ENCODE measurements at regions not wholly inside any gene's neighbourhood (a gene's known extent, or its start where the extent isn't known, plus 50 kb on each side); places are given as distances from the start of the nearest gene placed in this dataset.
"Not testable (repeated sequence)": the region's sequence is repeated elsewhere in the genome, so short reads cannot be mapped to it uniquely, and the experiment has no call there.

DNA sequence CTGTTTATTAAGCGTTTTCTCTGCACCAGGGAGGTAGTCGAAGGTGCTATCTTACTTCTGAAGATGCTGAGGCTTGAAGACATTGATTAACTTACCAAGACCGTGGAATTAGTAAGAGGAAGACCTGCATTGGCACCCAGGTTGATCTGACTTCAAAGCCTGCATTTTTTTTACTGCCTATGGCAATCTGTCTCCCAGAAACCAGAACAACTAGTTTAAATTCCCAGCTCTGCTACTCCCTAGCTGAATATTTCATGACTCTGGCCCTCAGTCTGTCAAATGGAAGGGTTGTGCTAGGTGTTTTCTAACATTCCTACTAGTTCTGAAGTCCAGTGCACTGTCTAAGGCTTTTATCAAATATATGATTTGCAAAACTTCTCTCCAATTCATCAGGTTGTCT lies 52.0 kb upstream of the GRAMD1B start:
- no peak for DNase-seq

DNA sequence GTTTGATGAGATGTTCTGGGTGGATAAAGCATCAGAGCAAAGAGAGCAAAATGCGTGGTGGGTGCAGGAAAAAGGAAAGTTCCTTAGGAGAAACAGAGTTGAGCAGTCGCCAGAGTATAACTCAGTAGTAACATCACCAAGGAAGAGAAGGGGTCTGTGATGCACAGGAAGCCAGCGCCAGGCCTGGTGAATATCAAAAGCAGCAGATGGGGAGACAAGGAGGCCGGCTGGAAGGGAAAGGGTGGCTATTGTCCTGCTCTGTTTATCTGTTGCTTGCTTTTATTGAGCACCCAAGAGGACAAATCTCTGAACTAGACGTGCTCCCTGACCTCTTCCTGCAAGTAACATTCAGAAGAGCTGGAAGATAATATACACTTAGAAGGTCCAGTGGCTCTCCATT lies 52.7 kb upstream of the GRAMD1B start:
- no peak for DNase-seq

DNA sequence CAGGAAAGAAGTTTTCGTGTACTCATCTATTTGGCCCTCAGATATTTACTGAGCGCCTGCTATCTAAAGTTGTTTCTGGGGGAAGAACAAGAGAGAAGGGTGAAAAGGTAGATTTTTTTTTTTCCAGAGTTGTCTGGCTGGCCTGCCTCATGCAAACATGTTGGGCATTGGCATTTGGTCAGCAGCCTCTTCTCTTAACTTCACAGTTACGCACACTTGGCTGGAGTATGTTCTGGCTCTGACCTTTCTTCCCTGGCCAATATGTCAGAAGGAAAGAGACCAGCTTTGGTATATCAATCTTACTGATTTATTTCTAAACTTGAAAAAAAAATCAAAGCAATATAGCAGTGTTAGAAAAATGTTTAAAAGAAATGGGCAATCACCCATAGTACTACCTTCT lies 54.2 kb upstream of the GRAMD1B start:
- DNase-seq = no peak

DNA sequence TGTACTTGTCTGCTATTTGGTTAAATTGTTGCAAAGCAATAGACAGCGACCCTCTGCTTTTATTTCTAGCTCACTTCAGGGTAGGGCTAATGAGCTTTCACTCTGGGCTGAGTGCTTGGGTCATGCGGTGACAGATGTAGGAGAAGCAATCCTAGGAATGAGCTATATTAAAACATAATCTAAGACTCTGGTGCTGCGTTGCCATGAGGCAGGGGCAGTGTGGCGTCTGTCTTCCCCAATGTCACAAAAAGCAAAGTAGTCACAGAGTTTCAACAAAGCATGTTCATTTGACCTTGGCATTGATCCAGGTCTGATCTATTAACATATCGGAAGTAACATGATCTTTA lies 55.5 kb upstream of the GRAMD1B start:
- DNase-seq = no peak

GRCh38 chr11:123373754-123374621 lies 56.1 kb upstream of the GRAMD1B start:
- DNase-seq = no peak

DNA sequence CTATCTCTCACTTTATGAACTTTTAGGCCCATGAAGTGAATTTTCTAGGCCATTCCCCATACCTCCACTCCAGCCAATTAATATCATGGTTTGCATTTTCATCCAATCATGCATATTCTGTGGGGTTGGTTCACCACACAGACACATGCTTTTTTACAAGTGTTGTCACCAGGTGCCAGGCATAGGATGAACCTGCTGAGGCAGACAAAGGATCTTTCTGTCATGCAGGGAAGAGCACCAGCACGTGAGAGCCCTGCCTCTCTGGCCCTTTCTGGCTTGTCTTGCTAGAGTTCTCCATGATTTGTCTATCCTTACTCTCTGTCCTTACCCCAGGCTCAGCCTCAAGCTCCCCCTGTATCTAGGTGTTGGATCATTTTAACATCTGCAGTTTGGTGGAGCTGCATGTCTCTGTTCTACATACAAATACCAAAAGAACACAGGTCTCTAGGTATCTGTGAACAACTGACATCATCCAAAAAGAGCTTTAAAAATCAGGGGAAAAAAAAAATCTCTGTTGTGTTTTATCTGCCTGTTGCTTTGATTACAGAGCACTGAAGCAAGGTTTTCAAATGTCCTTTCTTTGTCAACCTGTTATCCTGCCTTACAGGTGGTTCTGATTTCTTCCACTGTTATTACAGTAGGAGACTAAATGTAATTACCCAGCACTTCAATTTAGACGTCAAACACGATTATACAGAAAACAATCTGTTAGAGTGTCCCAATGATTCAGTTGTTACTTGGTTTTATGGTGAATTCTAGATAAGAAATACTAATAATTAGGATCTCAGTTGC lies 58.4 kb upstream of the GRAMD1B start:
- no peak for DNase-seq

DNA sequence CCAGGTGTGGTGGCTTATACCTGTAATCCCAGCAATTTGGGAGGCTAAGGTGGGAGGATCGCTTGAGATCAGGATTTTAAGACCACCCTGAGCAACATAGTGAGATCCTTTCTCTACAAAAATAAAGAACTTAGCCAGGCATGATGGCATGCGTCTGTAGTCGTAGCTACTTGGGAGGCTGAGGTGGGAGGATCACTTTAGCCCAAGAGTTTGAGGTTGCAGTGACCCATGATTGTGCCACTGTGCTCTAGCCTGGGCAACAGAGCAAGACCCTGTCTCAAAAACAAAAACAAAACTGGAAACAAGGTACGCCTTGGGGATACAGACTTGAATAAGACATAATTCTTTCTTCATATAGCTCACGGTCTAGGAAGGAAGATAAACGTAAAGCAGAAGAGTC lies 63.1 kb upstream of the GRAMD1B start:
- no peak for DNase-seq

GRCh38 chr11:123365955-123366354 lies 64.1 kb upstream of the GRAMD1B start:
- no peak for DNase-seq

GRCh38 chr11:123364080-123364479 lies 66.0 kb upstream of the GRAMD1B start:
- DNase-seq = no peak

- DNase-seq = peak; percentile 19
Observed at GRCh38 chr11:123363556-123363955, 66.5 kb upstream of the GRAMD1B start.

DNA sequence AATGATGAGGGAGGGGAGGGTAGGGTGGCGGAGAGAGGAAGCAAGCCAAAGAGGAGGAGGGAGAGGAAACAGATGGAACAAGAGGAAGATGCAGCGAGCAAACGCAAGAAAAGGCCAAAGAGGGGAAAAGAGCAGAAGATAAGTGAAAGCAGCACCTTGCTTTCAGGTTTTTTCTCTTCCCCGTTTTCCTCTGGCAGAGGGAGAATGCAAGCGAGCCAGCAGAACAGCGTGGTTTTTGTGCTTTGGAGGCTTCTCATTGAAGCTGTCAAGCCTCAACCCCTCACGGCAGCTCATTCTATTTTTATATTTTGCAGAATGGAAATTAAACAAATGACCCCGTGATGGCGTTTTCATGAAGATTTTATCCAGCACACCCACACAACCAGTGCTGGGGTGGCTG lies 67.1 kb upstream of the GRAMD1B start:
- no peak for DNase-seq

GRCh38 chr11:123362186-123362585 lies 67.9 kb upstream of the GRAMD1B start:
- no peak for DNase-seq

GRCh38 chr11:123361110-123361509 lies 69.0 kb upstream of the GRAMD1B start:
- DNase-seq = no peak

DNA sequence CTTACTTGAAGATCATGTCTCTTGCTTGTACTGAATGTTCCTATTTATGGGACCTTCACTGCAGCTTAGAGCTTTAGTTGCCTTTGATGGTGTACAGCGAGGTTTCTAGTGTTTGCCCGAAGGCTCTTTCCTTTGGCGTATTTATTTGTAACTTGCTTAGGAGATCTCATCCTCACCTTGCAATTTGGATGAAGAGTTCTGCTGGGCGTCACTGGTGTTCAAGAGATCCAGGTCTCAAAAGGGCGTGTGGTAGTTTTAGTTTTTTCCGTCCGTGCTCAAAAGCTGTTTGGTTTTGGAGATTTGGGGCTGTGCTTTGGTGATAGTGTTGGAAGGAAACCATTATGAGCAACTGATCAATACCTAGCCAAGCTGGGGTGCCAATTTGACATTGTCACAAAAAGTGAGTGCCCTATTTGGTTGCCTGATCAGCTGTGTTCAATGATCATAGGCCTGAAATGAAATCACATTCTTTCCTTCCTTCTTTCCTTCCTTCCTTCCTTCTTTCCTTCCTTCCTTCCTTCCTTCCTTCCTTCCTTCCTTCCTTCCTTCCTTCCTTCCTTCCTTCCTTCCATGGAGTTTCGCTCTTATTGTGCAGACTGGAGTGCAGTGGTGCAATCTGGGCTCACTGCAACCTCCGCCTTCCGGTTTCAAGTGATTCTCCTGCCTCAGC lies 69.7 kb upstream of the GRAMD1B start:
- DNase-seq = no peak

DNA sequence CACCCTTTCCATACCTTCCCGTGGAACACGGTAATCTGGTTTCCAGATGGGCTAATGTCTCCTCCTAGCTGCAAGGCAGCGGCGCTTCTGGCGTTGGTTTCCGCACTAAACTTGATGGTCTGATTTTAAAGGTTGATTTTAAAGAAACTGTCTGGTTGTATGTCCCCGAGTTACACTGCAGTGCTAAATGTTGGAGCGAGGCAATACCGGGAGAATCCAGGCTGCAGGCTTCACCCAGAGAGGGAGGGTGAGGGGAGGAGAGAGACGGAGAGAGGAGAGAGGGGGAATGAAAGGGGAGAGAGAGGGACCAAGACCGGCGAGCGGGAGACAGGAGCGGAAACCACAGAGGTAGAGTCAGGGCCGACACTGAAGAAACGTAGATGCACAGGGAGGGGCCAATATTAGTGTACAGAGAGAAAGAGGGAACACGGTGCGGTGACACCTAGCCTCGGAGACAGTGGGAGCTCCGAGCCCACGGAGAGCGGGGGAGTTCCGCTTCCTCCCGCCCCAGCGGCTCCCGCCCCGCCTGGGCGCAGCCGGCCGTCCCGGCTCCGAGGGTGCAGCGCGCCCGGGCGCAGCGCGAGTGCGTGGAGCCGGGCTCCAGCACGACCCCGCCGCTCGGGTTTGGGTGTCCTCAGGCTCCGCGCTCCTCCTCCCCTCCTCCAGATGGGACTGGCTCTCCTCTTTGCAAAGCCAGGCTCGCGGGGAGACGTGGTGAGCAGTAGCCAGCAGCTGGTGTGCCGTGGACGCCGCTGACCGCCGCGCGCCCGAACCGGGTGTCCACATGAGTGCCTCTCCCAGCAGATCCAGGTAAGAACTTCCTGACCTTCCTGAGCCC lies 71.9 kb upstream of the GRAMD1B start:
- DNase-seq = peak; percentile 22

DNA sequence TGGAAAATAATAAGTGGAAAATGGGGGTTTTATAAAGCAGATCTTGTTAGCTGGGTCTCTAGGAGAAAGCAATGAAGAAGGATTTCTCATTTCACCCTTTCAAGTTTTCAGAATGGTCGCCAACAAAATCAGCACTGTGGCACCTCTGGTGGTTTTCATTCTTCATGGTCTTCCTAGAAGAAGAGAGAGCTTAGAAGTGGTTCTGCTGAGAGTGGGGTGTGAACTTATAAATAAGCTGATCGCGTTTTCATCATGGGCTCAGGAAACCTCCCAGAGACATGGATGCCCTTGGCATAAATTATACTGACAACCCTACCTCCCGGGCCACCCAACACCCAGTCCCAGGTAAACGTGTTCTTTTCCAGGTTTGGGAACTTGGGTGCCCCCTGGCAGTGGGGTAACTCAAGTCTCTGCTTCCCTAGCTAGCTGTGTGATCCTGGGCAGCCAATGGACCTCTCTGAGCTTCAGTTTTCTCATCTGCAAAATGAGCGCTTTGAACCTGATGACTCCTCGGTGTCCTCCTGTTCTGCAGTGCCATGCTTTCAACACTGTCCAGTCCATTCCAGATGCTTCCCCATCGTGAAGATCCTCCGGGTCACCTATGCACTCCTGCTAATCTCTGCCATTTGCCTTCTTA lies 72.6 kb upstream of the GRAMD1B start:
- DNase-seq = no peak

DNA sequence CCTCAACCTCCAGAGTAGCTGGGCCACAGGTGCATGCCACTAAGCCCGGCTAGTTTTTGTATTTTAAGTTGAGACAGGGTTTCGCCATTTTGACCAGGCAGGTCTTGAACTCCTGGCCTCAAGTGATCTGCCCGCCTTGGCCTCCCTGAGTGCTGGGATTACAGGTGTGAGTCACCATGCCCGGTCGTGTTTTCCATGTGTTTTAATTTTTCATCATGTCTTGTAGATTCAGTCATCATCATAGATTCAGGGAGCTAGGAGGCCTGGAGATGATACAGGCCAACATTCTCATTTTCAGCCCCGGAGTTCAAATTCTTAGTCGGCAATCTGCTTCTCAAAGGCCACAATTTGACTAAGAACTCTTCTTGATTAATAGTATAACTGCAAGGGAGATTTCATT lies 73.5 kb upstream of the GRAMD1B start:
- no peak for DNase-seq

DNA sequence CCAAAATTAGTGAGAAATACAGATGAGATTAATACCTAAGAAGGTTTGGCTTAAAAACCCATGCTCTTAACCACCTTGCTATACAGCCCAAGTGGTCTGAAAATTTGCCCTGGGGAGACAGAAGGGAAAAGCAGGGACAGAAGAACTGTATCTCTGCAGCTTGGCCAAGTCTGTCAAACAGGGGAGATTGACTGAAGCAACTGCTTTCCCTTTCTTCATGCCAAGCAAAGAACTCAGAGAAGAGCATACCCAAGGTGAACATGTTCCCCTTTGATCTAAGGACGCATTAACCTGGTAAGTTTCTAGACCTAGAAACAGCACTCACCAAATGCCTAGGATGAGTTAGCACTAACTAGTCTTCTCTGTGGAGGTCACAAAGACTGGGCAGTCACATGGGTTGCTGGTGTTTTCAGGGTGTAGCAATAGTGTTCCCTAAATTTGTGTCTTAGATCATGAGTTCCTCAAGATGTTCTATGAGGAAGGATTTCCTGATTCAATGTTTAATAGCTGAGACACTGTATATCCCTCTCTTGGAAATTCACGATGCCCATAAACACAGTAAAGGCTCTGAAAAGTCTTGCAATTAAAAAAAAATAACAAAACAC lies 75.6 kb upstream of the GRAMD1B start:
- DNase-seq = no peak

- peak; percentile 67 for DNase-seq
Observed at GRCh38 chr11:123351375-123351774, 78.7 kb upstream of the GRAMD1B start.

- no peak for DNase-seq
Observed at GRCh38 chr11:123349382-123349781, 80.7 kb upstream of the GRAMD1B start.

DNA sequence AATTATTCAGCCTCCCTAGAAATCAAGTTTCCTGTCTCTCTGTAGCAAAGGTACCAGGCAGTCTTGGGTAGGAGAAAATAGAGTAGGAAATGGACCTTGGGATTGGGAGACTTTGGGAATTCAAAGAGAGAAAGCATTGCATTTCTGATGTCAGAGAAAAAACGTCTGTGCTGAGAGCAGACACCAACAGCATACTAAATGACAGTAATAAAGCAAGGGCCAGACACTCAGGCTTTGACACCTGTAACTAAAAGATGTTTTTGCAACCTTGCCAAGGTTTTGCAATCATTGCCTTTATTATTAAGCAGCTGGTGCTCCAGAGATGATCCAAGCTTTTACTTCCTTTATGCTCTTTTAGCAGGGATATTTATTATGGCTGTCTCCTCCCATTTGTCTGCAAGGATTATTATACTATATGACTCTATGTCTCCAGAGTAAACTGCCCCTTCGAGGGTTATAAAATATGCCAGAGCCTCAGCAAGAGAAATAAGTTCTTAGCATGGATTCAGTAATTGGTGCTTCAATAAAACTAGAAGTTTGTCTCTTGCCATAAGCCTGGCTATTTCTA lies 85.2 kb upstream of the GRAMD1B start:
- DNase-seq = no peak

- DNase-seq = not testable (repeated sequence)
Observed at GRCh38 chr11:123344188-123344587, 85.9 kb upstream of the GRAMD1B start.
